ENCODE measurements at regions not wholly inside any gene's neighbourhood (a gene's known extent, or its start where the extent isn't known, plus 50 kb on each side); places are given as distances from the start of the nearest gene placed in this dataset.

DNA sequence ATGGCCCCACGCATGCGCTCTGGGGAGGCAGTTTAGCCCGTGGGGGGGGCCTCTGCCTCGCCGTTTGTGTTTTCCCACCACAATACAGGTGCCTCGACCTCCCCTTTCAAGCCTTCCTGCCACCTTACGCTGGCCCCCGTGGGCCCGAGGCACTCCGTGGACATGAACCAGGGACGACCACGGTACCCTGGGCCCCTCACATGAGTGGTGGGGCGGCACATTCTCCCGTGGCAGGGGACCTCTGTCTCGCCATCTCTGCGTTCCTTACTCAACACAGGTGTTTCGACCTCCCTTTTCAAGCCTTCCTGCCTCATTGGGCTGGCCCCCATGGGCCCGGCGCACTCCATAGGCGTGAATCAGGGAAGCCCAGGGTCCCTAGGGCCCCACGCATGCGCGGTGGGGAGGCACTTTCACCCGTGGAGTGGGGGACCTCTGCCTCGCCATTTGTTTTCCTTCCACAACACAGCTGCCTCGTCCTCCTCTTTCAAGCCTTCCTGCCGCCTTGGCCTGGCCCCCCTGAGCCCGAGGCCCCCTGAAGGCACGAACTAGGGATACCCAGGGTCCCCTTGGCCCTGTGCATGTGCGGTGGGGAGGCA, 339.5 kb downstream of the ALG10 start:
- TF ChIP-seq, protein P1, sequence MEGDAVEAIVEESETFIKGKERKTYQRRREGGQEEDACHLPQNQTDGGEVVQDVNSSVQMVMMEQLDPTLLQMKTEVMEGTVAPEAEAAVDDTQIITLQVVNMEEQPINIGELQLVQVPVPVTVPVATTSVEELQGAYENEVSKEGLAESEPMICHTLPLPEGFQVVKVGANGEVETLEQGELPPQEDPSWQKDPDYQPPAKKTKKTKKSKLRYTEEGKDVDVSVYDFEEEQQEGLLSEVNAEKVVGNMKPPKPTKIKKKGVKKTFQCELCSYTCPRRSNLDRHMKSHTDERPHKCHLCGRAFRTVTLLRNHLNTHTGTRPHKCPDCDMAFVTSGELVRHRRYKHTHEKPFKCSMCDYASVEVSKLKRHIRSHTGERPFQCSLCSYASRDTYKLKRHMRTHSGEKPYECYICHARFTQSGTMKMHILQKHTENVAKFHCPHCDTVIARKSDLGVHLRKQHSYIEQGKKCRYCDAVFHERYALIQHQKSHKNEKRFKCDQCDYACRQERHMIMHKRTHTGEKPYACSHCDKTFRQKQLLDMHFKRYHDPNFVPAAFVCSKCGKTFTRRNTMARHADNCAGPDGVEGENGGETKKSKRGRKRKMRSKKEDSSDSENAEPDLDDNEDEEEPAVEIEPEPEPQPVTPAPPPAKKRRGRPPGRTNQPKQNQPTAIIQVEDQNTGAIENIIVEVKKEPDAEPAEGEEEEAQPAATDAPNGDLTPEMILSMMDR (IDR thresholded peaks at IDR 0.05; ENCODE audit: low read depth, low read length), result no peak
- H3K4me3 ChIP-seq (ENCODE audit: low read depth, low read length), result no peak overlapping the region

DNA sequence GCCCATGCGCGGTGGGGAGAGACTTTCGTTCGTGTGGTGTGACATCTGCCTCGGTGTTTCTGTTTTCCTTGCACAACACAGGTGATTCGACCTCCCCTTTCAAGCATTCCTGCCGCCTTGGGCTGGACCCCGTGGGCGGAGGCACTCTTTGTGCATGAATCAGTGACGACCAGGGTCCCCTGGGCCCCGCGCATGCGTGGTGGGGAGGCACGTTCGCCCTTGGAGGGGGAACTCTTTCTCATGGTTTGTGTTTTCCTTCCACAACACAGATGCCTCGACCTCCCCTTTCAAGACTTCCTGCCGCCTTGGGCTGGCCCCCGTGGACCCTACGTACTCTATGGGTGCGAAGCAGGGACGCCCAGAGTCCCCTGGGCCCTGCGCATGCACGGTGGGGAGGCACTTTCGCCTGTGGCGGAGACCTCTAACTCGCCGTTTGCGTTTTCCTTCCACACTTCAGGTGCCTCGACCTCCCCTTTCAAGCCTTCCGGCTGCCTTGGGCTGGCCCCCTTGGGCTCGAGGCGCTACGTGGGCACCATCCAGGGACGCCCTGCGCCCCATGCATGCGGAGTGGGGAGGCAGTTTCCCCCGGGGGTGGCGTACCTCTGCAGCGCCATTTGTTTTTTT, 340.9 kb downstream of the ALG10 start:
- TF ChIP-seq, protein P1 (IDR thresholded peaks at IDR 0.05; ENCODE audit: low read depth, low read length), result no peak
- no peak overlapping the region for H3K4me3 ChIP-seq (ENCODE audit: low read depth, low read length)

DNA sequence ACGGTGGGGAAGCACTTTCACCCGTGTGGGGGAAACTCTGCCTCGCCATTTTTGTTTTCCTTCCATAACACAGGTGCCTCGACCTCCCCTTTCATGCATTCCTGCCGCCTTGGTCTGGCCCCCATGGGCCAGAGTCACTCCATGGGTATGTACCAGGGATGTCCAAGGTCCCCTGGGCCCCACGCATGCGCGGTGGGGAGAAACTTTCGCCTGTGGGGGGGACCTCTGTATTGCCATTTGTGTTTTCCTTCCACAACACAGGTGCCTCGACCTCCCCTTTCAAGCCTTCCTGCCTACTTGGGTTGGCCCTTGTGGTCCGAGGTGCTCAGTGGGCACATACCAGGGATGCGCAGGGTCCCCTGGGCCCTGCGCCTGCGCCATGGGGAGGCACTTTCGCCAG, 345.8 kb downstream of the ALG10 start:
- TF ChIP-seq, protein P1 (IDR thresholded peaks at IDR 0.05; ENCODE audit: low read depth, low read length), result no peak
- H3K4me3 ChIP-seq (ENCODE audit: low read depth, low read length), result no peak overlapping the region

DNA sequence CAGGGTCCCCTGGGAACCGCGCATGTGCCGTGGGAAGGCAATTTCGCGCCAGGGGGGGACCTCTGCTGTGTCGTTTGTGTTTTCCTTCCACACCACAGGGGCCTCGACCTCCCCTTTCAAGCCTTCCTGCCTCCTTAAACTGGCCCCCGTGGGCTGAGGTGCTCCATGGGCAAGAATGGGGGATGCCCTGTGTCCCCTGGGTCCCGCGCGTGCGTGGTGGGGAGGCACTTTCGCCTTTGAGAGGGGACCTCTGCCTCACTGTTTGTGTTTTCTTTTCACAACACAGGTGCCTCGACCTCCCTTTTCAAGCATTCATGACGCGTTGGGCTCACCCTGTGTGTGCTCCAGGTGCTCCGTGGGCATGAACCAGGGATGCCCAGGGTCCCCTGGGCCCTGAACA, 348.8 kb downstream of the ALG10 start:
- no peak overlapping the region for H3K4me3 ChIP-seq (ENCODE audit: low read depth, low read length)
- TF ChIP-seq, protein P1 (IDR thresholded peaks at IDR 0.05; ENCODE audit: low read depth, low read length), result no peak

DNA sequence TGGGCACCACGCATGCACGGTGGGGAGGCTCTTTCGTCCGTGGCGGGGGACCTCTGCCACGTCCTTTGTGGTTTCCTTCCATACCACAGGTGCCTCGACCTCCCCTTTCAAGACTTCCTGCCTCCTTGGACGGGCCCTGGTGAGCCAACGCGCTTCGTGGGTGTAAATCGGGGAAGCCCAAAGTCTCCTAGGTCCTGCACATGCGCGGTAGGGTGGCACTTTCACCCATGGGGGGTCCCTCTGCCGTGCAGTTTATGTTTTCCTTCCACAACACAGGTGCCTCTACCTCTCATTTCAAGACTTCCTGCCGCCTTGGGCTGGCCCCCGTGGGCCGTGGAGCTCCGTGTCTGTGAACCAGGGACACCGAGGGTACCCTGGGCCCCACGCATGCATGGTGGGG, 349.7 kb downstream of the ALG10 start:
- TF ChIP-seq, protein P1 (IDR thresholded peaks at IDR 0.05; ENCODE audit: low read depth, low read length), result no peak
- no peak overlapping the region for H3K4me3 ChIP-seq (ENCODE audit: low read depth, low read length)

DNA sequence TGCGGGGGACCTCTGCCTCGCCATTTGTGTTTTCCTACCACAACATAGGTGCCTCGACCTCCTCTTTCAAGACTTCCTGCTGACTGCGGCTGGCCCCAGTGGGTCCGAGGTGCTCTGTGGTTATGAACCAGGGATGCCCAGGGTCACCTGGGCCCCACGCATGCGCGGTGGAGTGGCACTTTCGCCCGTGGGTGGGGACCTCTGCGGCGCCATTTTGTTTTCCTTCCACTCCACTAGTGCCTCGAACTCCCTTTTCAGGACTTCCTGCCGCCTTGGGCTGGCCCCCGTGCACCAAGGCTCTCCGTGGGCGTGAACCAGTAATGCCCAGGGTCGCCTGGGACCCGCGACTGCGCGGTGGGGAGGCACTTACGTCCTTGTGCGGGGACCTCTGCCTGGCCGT, 351.6 kb downstream of the ALG10 start:
- TF ChIP-seq, protein P1 (IDR thresholded peaks at IDR 0.05; ENCODE audit: low read depth, low read length), result no peak
- no peak overlapping the region for H3K4me3 ChIP-seq (ENCODE audit: low read depth, low read length)

DNA sequence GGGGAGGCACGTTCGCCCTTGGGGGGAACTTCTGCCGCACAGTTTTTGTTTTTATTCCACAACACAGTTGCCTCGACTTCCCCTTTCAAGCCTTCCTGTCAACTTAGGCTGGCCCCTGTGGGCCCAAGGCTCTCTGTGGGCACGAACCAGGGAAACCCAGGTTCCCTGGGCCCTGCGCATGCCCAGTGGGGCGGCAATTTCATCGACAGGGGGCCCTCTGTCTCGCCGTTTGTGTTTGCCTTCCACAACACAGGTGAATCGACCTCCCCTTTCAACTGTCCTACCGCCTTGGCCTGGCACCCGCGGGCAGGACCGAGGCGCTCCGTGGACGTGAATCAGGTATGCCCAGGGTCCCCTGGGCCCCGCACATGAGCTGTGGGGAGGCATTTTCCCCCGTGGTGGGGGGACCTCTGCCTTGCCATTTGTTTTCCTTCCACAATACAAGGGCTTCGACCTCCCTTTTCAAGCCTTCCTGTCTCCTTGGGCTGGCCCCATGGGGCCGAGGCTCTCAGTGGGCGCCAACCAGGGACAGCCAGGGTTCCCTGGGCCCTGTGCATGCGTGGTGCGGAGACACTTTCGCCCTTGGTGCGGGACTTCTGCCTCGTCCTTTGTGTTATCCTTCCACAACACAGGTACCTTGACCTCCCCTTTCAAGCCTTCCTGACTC, 354.0 kb downstream of the ALG10 start:
- H3K4me3 ChIP-seq (ENCODE audit: low read depth, low read length), result no peak overlapping the region
- TF ChIP-seq, protein P1 (IDR thresholded peaks at IDR 0.05; ENCODE audit: low read depth, low read length), result no peak
